Mesenchymal stem cell (in vitro differentiated cells and primary cell): ENCODE measurements at regions not wholly inside any gene's neighbourhood (a gene's known extent, or its start where the extent isn't known, plus 50 kb on each side); places are given as distances from the start of the nearest gene placed in this dataset.

Experiments
- DNase-seq: peaks from one replicate; pipeline ENCODE4 v3.0.0-alpha.2; 2013
- H2AFZ ChIP-seq: one replicate; pipeline ENCODE4 v1.6.1; 2013; ENCODE audit warnings: low read depth, mild to moderate bottlenecking, control low read depth, inconsistent platforms, low read length, moderate library complexity
- H2AK5ac ChIP-seq: 2 replicates; pipeline ENCODE4 v1.6.1; 2013; ENCODE audit warnings: low read length, moderate library complexity, mild to moderate bottlenecking, inconsistent platforms; ENCODE audit not compliant: severe bottlenecking
- H2BK120ac ChIP-seq: one replicate; pipeline ENCODE4 v1.6.1; 2013; ENCODE audit warnings: low read depth, mild to moderate bottlenecking, inconsistent platforms, low read length, moderate library complexity
- H2BK12ac ChIP-seq, 2 experiments: one replicate each; pipeline ENCODE4 v1.6.1; 2013; ENCODE audit warnings: inconsistent platforms in 2 of 2, low read length in 2 of 2, mild to moderate bottlenecking in 2 of 2, moderate library complexity in 2 of 2, control low read depth in 1 of 2
- H2BK15ac ChIP-seq: one replicate; pipeline ENCODE4 v1.6.1; 2013; ENCODE audit warnings: mild to moderate bottlenecking, low read depth, inconsistent platforms; ENCODE audit not compliant: poor library complexity, severe bottlenecking
- H2BK5ac ChIP-seq: 2 replicates; pipeline ENCODE4 v1.6.1; 2013; ENCODE audit warnings: low read depth, mild to moderate bottlenecking, low read length, control low read depth, inconsistent platforms; ENCODE audit not compliant: poor library complexity, severe bottlenecking
- H3K14ac ChIP-seq, 2 experiments: one replicate each; pipeline ENCODE4 v1.6.1; 2013; ENCODE audit warnings: inconsistent platforms in 2 of 2, low read length in 2 of 2, control low read depth in 1 of 2, mild to moderate bottlenecking in 1 of 2, moderate library complexity in 1 of 2
- H3K18ac ChIP-seq, 2 experiments: one replicate each; pipeline ENCODE4 v1.6.1; 2013; ENCODE audit warnings: inconsistent platforms in 2 of 2, low read length in 2 of 2, control low read depth in 1 of 2, low read depth in 1 of 2, mild to moderate bottlenecking in 1 of 2
- H3K23ac ChIP-seq, 2 experiments: one replicate each; pipeline ENCODE4 v1.6.1; 2013; ENCODE audit warnings: inconsistent platforms in 2 of 2, low read length in 2 of 2, mild to moderate bottlenecking in 2 of 2, moderate library complexity in 2 of 2, control low read depth in 1 of 2
- H3K27ac ChIP-seq: 2 replicates; pipeline ENCODE4 v1.5.1; 2013; ENCODE audit warnings: mild to moderate bottlenecking, moderate library complexity, low read length, control low read depth, inconsistent platforms; ENCODE audit not compliant: poor library complexity, severe bottlenecking
- H3K27me3 ChIP-seq, 2 experiments: 2 replicates each; pipeline versions ENCODE4 v1.6.1 to v1.7.0; 2013; ENCODE audit warnings: low read length in 2 of 2, mild to moderate bottlenecking in 2 of 2, moderate library complexity in 2 of 2, control low read depth in 1 of 2, inconsistent platforms in 1 of 2; ENCODE audit not compliant: control insufficient read depth in 1 of 2, insufficient read depth in 1 of 2
- H3K36me3 ChIP-seq, 2 experiments: 2 replicates each; pipeline versions ENCODE4 v1.6.1 to v1.7.0; 2013; ENCODE audit warnings: low read length in 2 of 2, control low read depth in 1 of 2, inconsistent platforms in 1 of 2, low read depth in 1 of 2, mild to moderate bottlenecking in 1 of 2; ENCODE audit not compliant: insufficient read depth in 2 of 2, control insufficient read depth in 1 of 2
- H3K4ac ChIP-seq, 2 experiments: one replicate each; pipeline ENCODE4 v1.6.1; 2013; ENCODE audit warnings: inconsistent platforms in 2 of 2, low read length in 2 of 2, mild to moderate bottlenecking in 2 of 2, moderate library complexity in 2 of 2, control low read depth in 1 of 2, low read depth in 1 of 2
- H3K4me1 ChIP-seq: 2 replicates; pipeline ENCODE4 v1.6.1; 2013; ENCODE audit warnings: low read depth, low read length, control low read depth; ENCODE audit not compliant: control insufficient read depth, insufficient read depth
- H3K4me2 ChIP-seq: 2 replicates; pipeline ENCODE4 v1.6.1; 2013; ENCODE audit warnings: low read length, mild to moderate bottlenecking, inconsistent platforms; ENCODE audit not compliant: poor library complexity, severe bottlenecking
- H3K4me3 ChIP-seq, 2 experiments: 2 replicates each; pipeline versions ENCODE4 v1.5.1 to v1.7.0; 2013; ENCODE audit warnings: low read length in 2 of 2, mild to moderate bottlenecking in 2 of 2, control low read depth in 1 of 2, low read depth in 1 of 2; ENCODE audit not compliant: insufficient read depth in 1 of 2
- H3K79me1 ChIP-seq: replicated peaks from 2 replicates; pipeline ENCODE4 v1.6.1; 2013; ENCODE audit warnings: mild to moderate bottlenecking, control low read depth, low read length, inconsistent platforms; ENCODE audit not compliant: poor library complexity, severe bottlenecking
- H3K9ac ChIP-seq: 2 replicates; pipeline ENCODE4 v1.7.0; 2013; ENCODE audit warnings: mild to moderate bottlenecking, low read length, moderate library complexity
- H3K9me3 ChIP-seq: 2 replicates; pipeline ENCODE4 v1.7.0; 2013; ENCODE audit warnings: mild to moderate bottlenecking, low read length; ENCODE audit not compliant: control insufficient read depth
- H4K8ac ChIP-seq: one replicate; pipeline ENCODE4 v1.6.1; 2013; ENCODE audit warnings: inconsistent platforms, mild to moderate bottlenecking, low read length, moderate library complexity
- H4K91ac ChIP-seq: one replicate; pipeline ENCODE4 v1.6.1; 2013; ENCODE audit warnings: mild to moderate bottlenecking, low read length, inconsistent platforms
- whole genome bisulfite sequencing: methylation state at CpG from one replicate; pipeline ENCODE4 v1.1.7; 2013; ENCODE audit warnings: mixed read lengths; 5-methylcytosine and 5-hydroxymethylcytosine counted together

DNA sequence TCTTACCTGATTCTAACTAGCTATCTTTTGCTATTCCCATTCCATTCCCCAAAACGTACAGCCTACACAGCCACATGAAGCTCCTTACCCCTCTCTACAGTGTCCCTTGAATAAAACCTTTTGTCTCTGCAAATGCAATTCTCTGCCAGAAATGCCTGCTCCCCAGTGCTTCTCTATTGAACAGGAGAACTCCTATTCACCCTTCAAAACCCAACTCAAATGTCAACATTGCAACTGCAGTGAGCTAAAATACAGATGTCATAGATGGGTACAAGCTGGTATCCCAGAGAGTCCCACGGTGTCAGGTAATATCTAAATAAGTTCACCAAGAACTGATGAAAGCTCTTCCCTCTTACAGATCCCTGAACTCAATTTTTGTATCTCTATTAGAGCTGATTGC lies 421.7 kb downstream of the INSC start:
- Histone ChIP-seq H3K36me3 (no peaks in the 10 kb centered on the region), H3K4me2 (no peak overlapping the region), H3K79me1 (no peaks in the 10 kb centered on the region), H2AFZ (no peak overlapping the region), H2BK5ac (no peak overlapping the region), H3K9me3 (peaks cover 4% of the 10 kb centered on the region), H3K9ac (no peak overlapping the region), H3K4me1 (no peaks in the 10 kb centered on the region), H2BK15ac (no peak overlapping the region), H3K4me3 (no peak overlapping the region), H4K91ac (no peak overlapping the region), H3K18ac (no peak overlapping the region), H2BK120ac (no peak overlapping the region), H2BK12ac (no peak overlapping the region), H3K23ac (no peak overlapping the region), H3K14ac (no peak overlapping the region), H3K27me3 (no peaks in the 10 kb centered on the region), H3K4ac (no peak overlapping the region), H3K27ac (no peak overlapping the region), H4K8ac (no peak overlapping the region), H2AK5ac (no peak overlapping the region)
- DNase-seq = no peak
- 35% methylated on average over 2 of the region's 2 CpGs for WGBS

DNA sequence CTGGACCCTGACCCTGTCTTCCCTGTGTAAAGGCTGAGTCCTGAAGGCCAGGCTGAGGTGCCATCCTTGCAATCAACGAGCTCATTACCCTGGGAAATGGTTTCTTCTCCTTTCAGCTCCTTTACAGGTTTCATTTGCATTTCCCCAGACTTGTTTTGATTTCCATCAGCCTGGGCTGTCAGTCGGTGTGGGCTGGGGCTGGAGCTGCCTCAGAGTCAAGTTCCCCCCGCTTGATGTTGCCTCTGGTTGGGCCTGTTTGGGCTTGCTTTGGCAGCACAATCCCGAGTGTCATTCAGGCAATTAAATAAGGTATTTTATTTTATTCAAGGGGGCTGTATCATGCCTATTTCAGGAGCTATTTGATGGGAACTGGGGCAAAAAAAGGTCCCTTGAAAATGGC lies 424.9 kb downstream of the INSC start:
- H3K9me3 ChIP-seq = no peaks in the 10 kb centered on the region
- H3K27me3 ChIP-seq = no peaks in the 10 kb centered on the region
- H2AFZ ChIP-seq = no peak overlapping the region
- H3K4me2 ChIP-seq = no peak overlapping the region
- H3K14ac ChIP-seq = no peak overlapping the region
- no peak overlapping the region for H2BK120ac ChIP-seq
- H3K27ac ChIP-seq = no peak overlapping the region
- H2BK5ac ChIP-seq = no peak overlapping the region
- no peak overlapping the region for H4K8ac ChIP-seq
- H3K36me3 ChIP-seq = no peaks in the 10 kb centered on the region
- H4K91ac ChIP-seq = no peak overlapping the region
- H2BK12ac ChIP-seq = no peak overlapping the region
- H3K9ac ChIP-seq = no peak overlapping the region
- no peaks in the 10 kb centered on the region for H3K79me1 ChIP-seq
- H3K4ac ChIP-seq = no peak overlapping the region
- no peaks in the 10 kb centered on the region for H3K4me1 ChIP-seq
- H3K18ac ChIP-seq = no peak overlapping the region
- H2BK15ac ChIP-seq = no peak overlapping the region
- H3K4me3 ChIP-seq = no peak overlapping the region
- H2AK5ac ChIP-seq = no peak overlapping the region
- DNase-seq = no peak
- 63% methylated on average over 4 of the region's 4 CpGs for WGBS
- no peak overlapping the region for H3K23ac ChIP-seq

DNA sequence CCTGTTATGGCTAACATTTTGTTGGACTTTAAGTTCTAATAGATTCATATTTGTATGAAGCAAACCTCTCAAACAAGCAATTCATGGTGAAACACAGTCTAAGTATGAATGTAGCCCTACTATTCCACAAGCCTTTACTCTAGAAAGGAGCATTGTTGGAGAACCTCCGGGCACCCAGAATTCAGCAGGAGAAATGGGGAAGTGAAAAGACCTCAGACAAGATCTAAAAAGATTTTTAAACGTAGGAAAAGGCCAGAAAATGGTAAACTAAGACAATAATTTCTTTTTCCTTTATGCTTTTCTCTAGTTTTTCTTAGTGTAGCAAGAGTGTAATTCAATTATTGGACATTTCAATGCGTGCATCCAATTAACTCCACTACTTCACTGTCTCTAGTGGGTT lies 426.4 kb downstream of the INSC start:
- Histone ChIP-seq H4K8ac (no peak overlapping the region), H3K4me2 (no peak overlapping the region), H2BK15ac (no peak overlapping the region), H2BK120ac (no peak overlapping the region), H3K27me3 (no peaks in the 10 kb centered on the region), H3K36me3 (no peaks in the 10 kb centered on the region), H3K4me1 (no peaks in the 10 kb centered on the region), H3K4me3 (no peak overlapping the region), H3K4ac (no peak overlapping the region), H4K91ac (no peak overlapping the region), H3K23ac (no peak overlapping the region), H3K14ac (no peak overlapping the region), H3K27ac (no peak overlapping the region), H2BK5ac (no peak overlapping the region), H3K79me1 (no peaks in the 10 kb centered on the region), H3K18ac (no peak overlapping the region), H2BK12ac (no peak overlapping the region), H3K9ac (no peak overlapping the region), H2AFZ (no peak overlapping the region), H3K9me3 (no peaks in the 10 kb centered on the region), H2AK5ac (no peak overlapping the region)
- no peak for DNase-seq
- WGBS = 100% methylated on average over 1 of the region's 3 CpGs

DNA sequence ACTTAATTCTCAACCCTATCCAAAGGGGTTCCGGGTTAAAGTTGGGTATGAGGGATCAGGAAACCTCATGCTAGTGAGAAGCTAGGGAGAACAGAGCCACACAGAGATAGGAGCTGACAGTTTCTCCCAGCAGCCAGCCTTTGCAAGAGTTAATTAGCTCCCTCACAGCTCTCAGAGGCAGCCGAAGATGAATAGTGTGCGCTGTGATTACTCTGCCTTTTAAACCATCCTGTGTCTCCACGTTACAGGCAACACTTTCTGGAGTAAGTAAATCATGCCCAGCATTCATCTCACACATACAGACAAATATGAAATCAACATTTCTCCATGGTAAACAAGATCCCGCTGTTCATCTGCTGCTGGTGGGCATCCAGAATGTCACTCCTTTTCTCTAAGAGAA lies 429.6 kb downstream of the INSC start:
- Histone ChIP-seq H2AFZ (no peak overlapping the region), H3K4me2 (no peak overlapping the region), H3K18ac (no peak overlapping the region), H3K14ac (no peak overlapping the region), H3K4me1 (no peaks in the 10 kb centered on the region), H3K27ac (no peak overlapping the region), H2BK12ac (no peak overlapping the region), H4K91ac (no peak overlapping the region), H3K9me3 (no peaks in the 10 kb centered on the region), H2BK5ac (no peak overlapping the region), H3K27me3 (no peaks in the 10 kb centered on the region), H3K4ac (no peak overlapping the region), H3K23ac (no peak overlapping the region), H4K8ac (no peak overlapping the region), H2BK15ac (no peak overlapping the region), H3K4me3 (no peak overlapping the region), H2BK120ac (no peak overlapping the region), H3K9ac (no peak overlapping the region), H2AK5ac (no peak overlapping the region), H3K36me3 (no peaks in the 10 kb centered on the region), H3K79me1 (no peaks in the 10 kb centered on the region)
- DNase-seq = no peak
- WGBS = 85% methylated on average over 5 of the region's 5 CpGs
